ENCODE measurements at regions not wholly inside any gene's neighbourhood (a gene's known extent, or its start where the extent isn't known, plus 50 kb on each side); places are given as distances from the start of the nearest gene placed in this dataset.

DNA sequence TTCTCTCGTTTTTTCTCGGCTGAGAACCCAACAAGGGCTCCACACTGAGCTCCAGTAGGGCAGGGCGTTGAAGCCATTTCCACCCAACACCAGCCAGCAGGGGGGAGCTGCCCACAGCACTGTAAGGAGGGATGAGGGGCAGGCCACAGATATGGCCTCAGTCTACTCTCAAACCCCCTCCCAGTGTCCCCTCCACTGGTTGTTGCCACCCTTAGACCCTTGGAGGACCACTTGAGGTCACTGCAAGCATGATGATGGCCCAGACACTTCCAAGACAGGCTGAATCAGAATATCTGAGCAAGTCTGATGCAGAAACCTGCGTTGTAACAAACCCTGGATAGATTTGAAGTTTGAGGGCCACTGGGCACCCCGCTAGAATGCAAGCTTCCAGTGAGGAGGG, 217.0 kb upstream of the CST7 start:
- no peak overlapping the region for H3K4me2 ChIP-seq (ENCODE audit: insufficient read depth, low read length)
- no peaks in the 10 kb centered on the region for H3K36me3 ChIP-seq (ENCODE audit: control insufficient read depth, insufficient read depth, low read length)
- in situ Hi-C loops (cut with MboI) = no loop called here
- H3K4me1 ChIP-seq (replicated peaks in 1 of 2; ENCODE audit: control insufficient read depth in 2 of 2, insufficient read depth in 2 of 2, low read length in 2 of 2) = no peaks in the 10 kb centered on the region
- peaks cover 0 to 12% of the 10 kb centered on the region in 2 experiments; a peak in 1 of 5 replicates for H3K27me3 ChIP-seq (ENCODE audit: control insufficient read depth in 2 of 2, insufficient read depth in 2 of 2, low read length in 2 of 2)
- H3K27ac ChIP-seq (ENCODE audit: extremely low read depth, low read depth, low read length) = no peak overlapping the region
- ChIA-PET CTCF (ENCODE audit: low intra/inter-chr PET ratio) (no interaction called here), POLR2A (no interaction called here)
- no peak for DNase-seq (ENCODE audit: extremely low read depth in 1 of 4, low spot score in 3 of 4)
- TF ChIP-seq HMG20B (CRISPR knock-in tag; IDR thresholded peaks at IDR 0.05) (no peak), MTA2 (IDR thresholded peaks at IDR 0.05; ENCODE audit: low read depth) (no peak), KLF10 (CRISPR knock-in tag; IDR thresholded peaks at IDR 0.05) (no peak), HDAC6 (IDR thresholded peaks at IDR 0.05; ENCODE audit: low read depth, low read length) (no peak), POLR2AphosphoS2 (IDR thresholded peaks at IDR 0.05; ENCODE audit: low read length) (no peak), LEF1 (IDR thresholded peaks at IDR 0.05) (no peak), SIX5 (IDR thresholded peaks at IDR 0.05; ENCODE audit: borderline replicate concordance in 1 of 2, insufficient read depth in 1 of 2, low read depth in 1 of 2, low read length in 2 of 2) (no peak), ZNF384 (IDR thresholded peaks at IDR 0.05; ENCODE audit: low read depth, low read length) (no peak), GABPA (tag; conservative IDR thresholded peaks at IDR 0.05; ENCODE audit: low read depth) (no peak), MECOM (CRISPR knock-in tag; IDR thresholded peaks at IDR 0.05) (no peak), ZNF232 (CRISPR knock-in tag; IDR thresholded peaks at IDR 0.05) (no peak), HDAC3 (IDR thresholded peaks at IDR 0.05; ENCODE audit: borderline replicate concordance, partially characterized antibody) (no peak)
- TF ChIP-seq, protein P1, sequence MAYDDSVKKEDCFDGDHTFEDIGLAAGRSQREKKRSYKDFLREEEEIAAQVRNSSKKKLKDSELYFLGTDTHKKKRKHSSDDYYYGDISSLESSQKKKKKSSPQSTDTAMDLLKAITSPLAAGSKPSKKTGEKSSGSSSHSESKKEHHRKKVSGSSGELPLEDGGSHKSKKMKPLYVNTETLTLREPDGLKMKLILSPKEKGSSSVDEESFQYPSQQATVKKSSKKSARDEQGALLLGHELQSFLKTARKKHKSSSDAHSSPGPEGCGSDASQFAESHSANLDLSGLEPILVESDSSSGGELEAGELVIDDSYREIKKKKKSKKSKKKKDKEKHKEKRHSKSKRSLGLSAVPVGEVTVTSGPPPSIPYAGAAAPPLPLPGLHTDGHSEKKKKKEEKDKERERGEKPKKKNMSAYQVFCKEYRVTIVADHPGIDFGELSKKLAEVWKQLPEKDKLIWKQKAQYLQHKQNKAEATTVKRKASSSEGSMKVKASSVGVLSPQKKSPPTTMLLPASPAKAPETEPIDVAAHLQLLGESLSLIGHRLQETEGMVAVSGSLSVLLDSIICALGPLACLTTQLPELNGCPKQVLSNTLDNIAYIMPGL (CRISPR knock-in tag; IDR thresholded peaks at IDR 0.05) = no peak
- H3K9me3 ChIP-seq (replicated peaks; ENCODE audit: control insufficient read depth, insufficient read depth, low read depth, low read length) = no peaks in the 10 kb centered on the region
- no peaks in the 10 kb centered on the region for H3K9me1 ChIP-seq (ENCODE audit: control insufficient read depth, insufficient read depth, low read length)
- BruUV-seq (replicated peaks) = no TSS peak
- intact Hi-C loops (cut with micrococcal nuclease) = no loop called here
- H3K4me3 ChIP-seq = no peak overlapping the region
- no peak overlapping the region for H3K9ac ChIP-seq (ENCODE audit: insufficient read depth in 1 of 2, low read depth in 2 of 2, low read length in 2 of 2)
- 0% methylated on average over 3 of the region's 5 CpGs for WGBS (ENCODE audit: insufficient coverage, low coverage, missing lambda C conversion rate)
- FAIRE-seq = no peak
- no peak for ATAC-seq
- H3K79me2 ChIP-seq (ENCODE audit: control insufficient read depth, insufficient read depth, low read length) = no peaks in the 10 kb centered on the region
- H2AFZ ChIP-seq (ENCODE audit: low read depth, low read length) = no peak overlapping the region
- H4K20me1 ChIP-seq (replicated peaks; ENCODE audit: control insufficient read depth, insufficient read depth, low read length) = no peaks in the 10 kb centered on the region
